ENCODE measurements at regions not wholly inside any gene's neighbourhood (a gene's known extent, or its start where the extent isn't known, plus 50 kb on each side); places are given as distances from the start of the nearest gene placed in this dataset.
"Not testable (repeated sequence)": the region's sequence is repeated elsewhere in the genome, so short reads cannot be mapped to it uniquely, and the experiment has no call there.

DNA sequence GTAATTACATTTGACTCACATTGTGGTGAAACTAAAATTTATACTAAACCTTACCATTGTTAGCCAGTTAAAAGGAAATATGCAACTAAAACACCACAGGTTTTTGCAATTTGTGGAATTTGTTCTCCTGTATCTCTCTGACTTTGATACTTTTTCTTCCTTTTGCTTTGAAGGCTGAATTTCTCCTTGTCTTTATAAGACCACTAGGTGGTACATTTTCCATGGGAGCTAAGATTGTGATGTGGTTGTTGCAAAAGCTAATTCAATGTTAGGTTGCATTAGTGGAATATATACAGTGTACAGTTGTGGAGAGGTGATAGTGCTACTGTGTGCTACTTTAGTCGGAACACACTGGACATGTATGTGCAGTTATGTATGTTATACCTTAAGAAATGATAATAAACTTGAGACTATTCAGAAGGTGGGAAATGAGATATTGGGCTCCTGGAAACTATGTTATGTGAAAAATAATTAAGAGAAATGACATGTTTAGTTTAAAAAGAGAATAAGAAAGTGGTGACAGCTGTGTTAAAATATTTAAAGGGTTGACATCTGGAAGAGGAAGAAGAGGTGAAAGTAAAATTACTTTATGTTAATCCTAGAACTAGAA lies 70.3 kb downstream of the ARL9 start:
- peak; percentile 27 for DNase-seq

DNA sequence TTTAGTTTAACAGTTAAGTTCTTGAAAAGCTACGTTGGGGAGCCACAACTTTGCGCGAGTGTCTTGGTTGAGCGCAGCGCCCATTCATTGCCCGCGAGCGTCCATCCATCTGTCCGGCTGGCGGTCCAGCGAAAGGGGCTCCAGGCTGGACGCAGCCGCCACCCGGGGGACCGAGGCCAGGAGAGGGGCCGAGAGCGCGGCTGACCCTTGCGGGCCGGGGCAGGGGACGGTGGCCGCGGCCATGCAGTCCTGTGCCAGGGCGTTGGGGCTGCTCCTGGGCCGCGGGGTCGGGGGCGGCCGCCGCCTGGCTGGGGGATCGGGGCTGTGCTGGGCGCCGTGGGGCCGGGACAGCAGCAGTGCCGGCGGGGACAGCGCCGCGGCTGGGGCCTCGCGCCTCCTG lies 86.8 kb downstream of the ARL9 start:
- not testable (repeated sequence) for DNase-seq

All from CD4-positive, alpha-beta T cell treated with Interleukin-10 for 1 hour (primary cell).